HepG2 (cell line): ENCODE measurements at regions not wholly inside any gene's neighbourhood (a gene's known extent, or its start where the extent isn't known, plus 50 kb on each side); places are given as distances from the start of the nearest gene placed in this dataset.

Source experiments
- CHD2 ChIP-seq: IDR thresholded peaks from 2 replicates; pipeline ENCODE4 v1.6.1; 2011; ENCODE audit warnings: low read depth, low read length, improper control_type of control experiment
- EZH2 ChIP-seq: conservative IDR thresholded peaks from 2 replicates; pipeline ENCODE4 v1.6.1; 2012; ENCODE audit warnings: mild to moderate bottlenecking, low read depth, low read length, moderate library complexity
- MAFF ChIP-seq: IDR thresholded peaks from 2 replicates; pipeline ENCODE4 v1.6.1; 2011; ENCODE audit warnings: low read depth, low read length, improper control_type of control experiment
- MYC ChIP-seq: sonication (generic); formaldehyde crosslinking; IDR thresholded peaks from 2 replicates; pipeline ENCODE4 v1.9.0; 2021; ENCODE audit warnings: missing genetic modification reagents, borderline replicate concordance
- RAD21 ChIP-seq: fragments of 450-650 bp; formaldehyde crosslinking; IDR thresholded peaks from 2 replicates; pipeline ENCODE4 v1.5.0; 2020; ENCODE audit warnings: mild to moderate bottlenecking
- TMF1 ChIP-seq: sonication (generic); formaldehyde crosslinking; IDR thresholded peaks from 2 replicates; pipeline ENCODE4 v1.8.1; 2022; ENCODE audit warnings: low read depth, missing genetic modification reagents
- XRCC5 ChIP-seq: fragments of 200-400 bp; formaldehyde crosslinking; optimal IDR thresholded peaks from 2 replicates; pipeline ENCODE3; 2017; ENCODE audit warnings: mild to moderate bottlenecking, low read length
- ZNF3 ChIP-seq: IDR thresholded peaks from 2 replicates; pipeline ENCODE4 v1.7.0; 2017; ENCODE audit warnings: inconsistent platforms
- ZNF317 ChIP-seq: sonication (generic); formaldehyde crosslinking; IDR thresholded peaks from 2 replicates; pipeline ENCODE4 v1.5.0; 2020; ENCODE audit warnings: mild to moderate bottlenecking, missing genetic modification reagents
- TF ChIP-seq, protein P1 (sequence below): IDR thresholded peaks from 2 replicates; pipeline ENCODE4 v1.6.1; 2016; ENCODE audit warnings: control low read depth
- TF ChIP-seq, protein P2 (sequence below): sonication (generic); formaldehyde crosslinking; IDR thresholded peaks from 2 replicates; pipeline ENCODE4 v1.5.0; 2020; ENCODE audit warnings: mild to moderate bottlenecking, missing genetic modification reagents, moderate library complexity

DNA sequence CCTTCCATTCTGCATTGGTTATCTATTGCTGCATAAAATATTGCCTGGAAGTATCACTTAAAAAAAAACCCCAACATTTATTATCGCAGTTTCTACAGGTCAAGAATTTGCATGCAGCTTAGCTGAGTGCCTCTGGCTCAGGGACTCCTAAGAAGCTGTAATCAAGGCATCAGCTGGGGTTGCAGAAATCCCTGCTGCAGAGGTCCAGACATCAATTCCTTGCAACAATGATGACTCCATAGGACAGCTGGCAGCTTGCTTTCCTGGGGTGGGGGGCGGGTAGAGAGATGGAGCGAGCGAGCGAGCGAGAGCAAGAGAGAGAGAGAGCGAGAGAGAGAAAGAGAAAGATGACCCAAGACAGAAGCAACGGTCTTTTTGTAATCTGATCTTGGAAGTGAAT lies 308.1 kb downstream of the HAPSTR1 start:
- TF ChIP-seq, protein P1, sequence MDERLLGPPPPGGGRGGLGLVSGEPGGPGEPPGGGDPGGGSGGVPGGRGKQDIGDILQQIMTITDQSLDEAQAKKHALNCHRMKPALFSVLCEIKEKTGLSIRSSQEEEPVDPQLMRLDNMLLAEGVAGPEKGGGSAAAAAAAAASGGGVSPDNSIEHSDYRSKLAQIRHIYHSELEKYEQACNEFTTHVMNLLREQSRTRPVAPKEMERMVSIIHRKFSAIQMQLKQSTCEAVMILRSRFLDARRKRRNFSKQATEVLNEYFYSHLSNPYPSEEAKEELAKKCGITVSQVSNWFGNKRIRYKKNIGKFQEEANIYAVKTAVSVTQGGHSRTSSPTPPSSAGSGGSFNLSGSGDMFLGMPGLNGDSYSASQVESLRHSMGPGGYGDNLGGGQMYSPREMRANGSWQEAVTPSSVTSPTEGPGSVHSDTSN (CRISPR knock-in tag) = no peak
- TF ChIP-seq, protein P2, sequence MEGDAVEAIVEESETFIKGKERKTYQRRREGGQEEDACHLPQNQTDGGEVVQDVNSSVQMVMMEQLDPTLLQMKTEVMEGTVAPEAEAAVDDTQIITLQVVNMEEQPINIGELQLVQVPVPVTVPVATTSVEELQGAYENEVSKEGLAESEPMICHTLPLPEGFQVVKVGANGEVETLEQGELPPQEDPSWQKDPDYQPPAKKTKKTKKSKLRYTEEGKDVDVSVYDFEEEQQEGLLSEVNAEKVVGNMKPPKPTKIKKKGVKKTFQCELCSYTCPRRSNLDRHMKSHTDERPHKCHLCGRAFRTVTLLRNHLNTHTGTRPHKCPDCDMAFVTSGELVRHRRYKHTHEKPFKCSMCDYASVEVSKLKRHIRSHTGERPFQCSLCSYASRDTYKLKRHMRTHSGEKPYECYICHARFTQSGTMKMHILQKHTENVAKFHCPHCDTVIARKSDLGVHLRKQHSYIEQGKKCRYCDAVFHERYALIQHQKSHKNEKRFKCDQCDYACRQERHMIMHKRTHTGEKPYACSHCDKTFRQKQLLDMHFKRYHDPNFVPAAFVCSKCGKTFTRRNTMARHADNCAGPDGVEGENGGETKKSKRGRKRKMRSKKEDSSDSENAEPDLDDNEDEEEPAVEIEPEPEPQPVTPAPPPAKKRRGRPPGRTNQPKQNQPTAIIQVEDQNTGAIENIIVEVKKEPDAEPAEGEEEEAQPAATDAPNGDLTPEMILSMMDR = no peak
- TF ChIP-seq XRCC5 = no peak
- TF ChIP-seq CHD2 = no peak
- TF ChIP-seq MAFF = no peak
- TF ChIP-seq RAD21 (CRISPR knock-in tag) = no peak
- no peak for TF ChIP-seq TMF1 (CRISPR knock-in tag)
- TF ChIP-seq ZNF3 (CRISPR knock-in tag) = no peak
- no peak for TF ChIP-seq EZH2
- TF ChIP-seq ZNF317 (CRISPR knock-in tag) = no peak
- TF ChIP-seq MYC (CRISPR knock-in tag) = no peak
